GM18507 (cell line): ENCODE measurements at regions not wholly inside any gene's neighbourhood (a gene's known extent, or its start where the extent isn't known, plus 50 kb on each side); places are given as distances from the start of the nearest gene placed in this dataset.

Experiments used
- DNase-seq: peaks from one replicate; pipeline ENCODE4 v3.0.0; 2011; ENCODE audit warnings: low read depth; ENCODE audit not compliant: insufficient read length; ENCODE audit errors: extremely low spot score
- FAIRE-seq: peaks from 2 replicates; lab custom pipeline; 2011; peaks lifted over from hg19 to GRCh38; lab: Jason Lieb, UNC

DNA sequence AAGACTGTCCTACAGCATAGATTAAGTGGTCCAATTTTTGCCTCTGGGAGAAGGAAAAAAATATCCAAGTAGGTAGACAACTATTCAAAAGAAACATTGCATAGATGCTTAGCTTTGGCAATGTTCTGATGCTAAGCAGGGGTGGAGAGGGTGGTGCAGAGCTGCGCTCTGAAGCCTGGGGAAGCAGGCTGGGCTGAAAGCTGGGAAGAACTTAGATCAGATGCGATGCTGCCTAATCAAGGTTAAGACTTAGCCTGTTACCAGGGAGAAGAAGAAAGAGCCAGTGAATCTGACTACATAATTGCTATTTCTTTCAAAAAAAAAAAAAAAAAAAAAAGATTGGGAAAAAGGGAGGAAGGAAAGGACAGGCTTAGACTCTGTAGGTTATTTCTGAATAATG lies 89.0 kb upstream of the SCOC start:
- DNase-seq (no peak), FAIRE-seq (no peak)

DNA sequence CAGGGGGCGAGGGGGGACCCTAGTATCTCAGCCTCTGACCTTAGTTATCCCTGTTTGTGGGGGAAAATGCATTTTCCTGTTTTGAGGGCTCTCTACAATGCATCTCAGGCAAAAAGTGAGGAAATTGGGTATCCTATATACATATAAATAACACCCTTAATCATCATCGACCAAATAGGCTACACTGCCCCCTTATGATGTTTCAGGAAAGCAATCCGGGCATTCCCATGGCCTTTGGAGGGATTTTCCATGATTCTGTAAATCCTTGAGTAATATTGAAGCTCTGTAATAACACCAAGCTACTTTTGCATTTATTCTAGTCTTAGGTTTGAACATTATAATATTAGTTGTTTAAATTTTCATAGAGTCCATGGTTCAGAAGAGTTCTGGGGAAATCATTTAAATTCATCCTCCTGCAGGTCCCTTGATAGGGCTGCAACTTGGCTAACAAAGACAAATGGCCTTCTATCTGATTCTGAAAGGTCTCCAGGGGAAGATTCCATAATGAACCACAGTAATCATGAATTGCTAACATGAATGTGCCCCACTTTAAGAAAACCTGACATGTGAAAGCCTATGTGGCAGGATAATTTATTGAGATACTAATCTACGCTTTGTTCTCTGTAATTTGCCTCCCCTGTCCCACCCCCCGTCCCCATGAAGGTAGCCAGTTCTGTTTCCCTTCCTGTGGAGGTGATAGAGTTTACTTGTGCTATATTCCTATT lies 91.5 kb upstream of the SCOC start:
- DNase-seq (no peak), FAIRE-seq (no peak)

- FAIRE-seq: no peak
- no peak for DNase-seq
Observed at GRCh38 chr4:140277576-140277975, 95.9 kb upstream of the SCOC start.

GRCh38 chr4:140271553-140271952 lies 101.9 kb upstream of the SCOC start:
- FAIRE-seq: no peak
- DNase-seq: no peak

- FAIRE-seq: no peak
Observed at GRCh38 chr4:140269369-140269768, 104.1 kb upstream of the SCOC start.

DNA sequence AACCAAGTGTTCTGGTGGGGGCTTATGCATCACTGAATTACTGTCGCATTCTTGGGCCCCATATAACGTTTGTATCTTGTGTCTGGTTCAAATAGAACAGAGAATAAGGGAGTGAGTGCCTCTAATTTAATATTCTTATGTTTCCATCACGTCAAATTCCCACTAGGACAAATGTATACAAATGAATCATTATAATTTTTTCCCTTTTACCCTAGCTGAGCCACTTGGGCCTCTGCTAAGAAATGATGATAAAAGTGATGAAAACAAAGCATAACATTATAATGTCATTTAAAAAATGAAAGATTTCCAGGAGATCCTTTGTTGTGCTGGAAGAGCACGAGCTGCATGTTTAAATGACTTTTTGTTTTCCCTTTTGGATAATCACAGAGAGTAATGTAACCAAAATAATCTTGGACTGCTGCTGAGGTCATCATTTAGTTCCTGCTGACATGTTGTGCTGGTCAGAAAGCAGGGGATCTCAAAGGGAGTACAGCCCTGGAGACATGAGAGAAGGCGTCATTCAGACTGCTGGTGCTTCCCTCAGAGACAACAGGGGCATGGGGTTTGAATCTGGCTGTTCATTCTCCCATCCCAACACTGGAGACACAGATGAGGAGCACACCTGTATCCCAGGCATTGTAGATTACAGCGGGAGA lies 105.1 kb upstream of the SCOC start:
- DNase-seq: no peak
- FAIRE-seq: no peak

More at GRCh38 chr4:140269369-140269768, 104.1 kb upstream of the SCOC start:
- DNase-seq: no peak

- no peak for FAIRE-seq
- DNase-seq: no peak
Observed at GRCh38 chr4:140267576-140267975, 105.9 kb upstream of the SCOC start.

- DNase-seq (no peak), FAIRE-seq (no peak)
Observed at GRCh38 chr4:140266958-140267568, 106.4 kb upstream of the SCOC start.

DNA sequence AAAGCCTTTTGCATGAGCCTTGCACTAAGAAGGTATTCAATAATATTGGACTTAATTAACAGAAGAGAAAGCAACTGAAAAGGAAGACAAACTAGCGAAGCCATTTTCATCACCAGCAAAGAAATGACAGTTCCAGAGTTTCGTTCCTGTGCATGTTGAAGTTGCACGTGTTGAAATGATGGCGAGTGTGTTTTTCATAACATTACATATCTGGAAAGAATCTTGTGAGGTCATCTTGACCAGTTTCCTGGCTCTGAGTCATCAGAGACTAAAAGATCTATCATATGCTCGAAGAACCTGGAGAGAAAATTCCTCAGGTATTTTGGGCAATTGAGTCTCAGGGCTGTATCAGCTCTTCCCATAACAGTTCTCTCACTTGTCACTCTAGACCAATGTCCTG lies 106.2 kb upstream of the MAML3 start:
- DNase-seq (no peak), FAIRE-seq (no peak)

DNA sequence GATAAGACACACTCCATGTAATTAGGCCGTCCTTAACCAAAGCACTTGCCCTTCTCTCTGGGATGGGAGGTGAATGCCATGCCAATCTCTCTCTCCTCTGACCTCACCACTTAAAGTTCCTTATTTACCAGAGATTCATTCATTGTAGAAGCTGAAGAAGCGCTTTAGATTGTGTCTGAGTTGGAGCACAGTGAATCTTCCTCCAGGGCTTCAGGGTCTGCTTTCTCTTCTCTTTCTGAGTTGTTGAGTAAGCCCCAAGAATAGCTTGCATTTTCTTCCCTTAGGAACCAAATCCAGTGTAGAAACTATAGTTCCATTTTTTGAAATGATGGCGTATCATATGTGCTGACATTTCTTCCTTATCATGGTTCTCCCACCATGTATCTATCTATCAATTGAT lies 104.5 kb upstream of the MAML3 start:
- FAIRE-seq (no peak), DNase-seq (no peak)

GRCh38 chr4:140257461-140258305 lies 103.7 kb upstream of the MAML3 start:
- FAIRE-seq (no peak), DNase-seq (no peak)

- DNase-seq: no peak
- no peak for FAIRE-seq
Observed at GRCh38 chr4:140256941-140257340, 103.0 kb upstream of the MAML3 start.

DNA sequence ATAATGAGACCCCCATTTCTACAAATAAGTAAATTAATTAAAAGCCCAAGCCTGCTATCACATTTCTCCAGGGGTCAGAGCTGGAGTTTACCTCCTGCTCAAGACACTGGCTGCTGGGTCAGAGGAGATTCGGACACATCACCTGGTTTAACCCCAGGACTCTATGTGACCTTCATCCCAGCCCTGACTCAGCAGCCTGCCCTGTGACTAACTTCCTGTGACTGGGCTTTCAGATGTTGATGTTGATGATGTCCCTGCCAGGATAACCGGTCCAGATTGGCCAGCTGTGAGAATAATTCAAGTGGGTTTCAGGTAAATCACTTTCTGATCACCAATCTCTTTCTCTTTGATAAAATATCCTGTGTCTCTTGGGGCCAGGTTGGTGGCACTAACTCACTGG lies 102.4 kb upstream of the MAML3 start:
- FAIRE-seq (no peak), DNase-seq (no peak)

DNA sequence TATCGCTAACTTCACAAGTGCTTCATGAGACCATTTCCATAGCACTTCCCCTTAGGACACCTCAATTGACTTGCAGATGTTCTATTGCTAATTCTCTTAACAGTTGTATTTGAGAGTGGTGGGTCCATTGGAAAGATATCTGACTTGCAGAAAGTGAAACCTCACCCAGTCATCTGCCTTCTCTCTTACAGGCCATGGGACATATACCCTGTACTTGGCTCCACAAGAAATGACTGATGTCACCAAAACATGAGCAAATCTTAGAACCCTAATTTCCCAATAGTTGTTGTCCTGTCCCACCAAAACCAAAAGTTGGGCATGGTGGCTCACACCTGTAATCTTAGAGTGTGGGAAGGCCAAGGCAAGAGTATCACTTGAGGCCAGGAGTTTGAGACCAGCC lies 101.9 kb upstream of the MAML3 start:
- DNase-seq: no peak
- FAIRE-seq: no peak

- no peak for FAIRE-seq
- no peak for DNase-seq
Observed at GRCh38 chr4:140255467-140255866, 101.5 kb upstream of the MAML3 start.

GRCh38 chr4:140254651-140255299 lies 100.8 kb upstream of the MAML3 start:
- DNase-seq: no peak

DNA sequence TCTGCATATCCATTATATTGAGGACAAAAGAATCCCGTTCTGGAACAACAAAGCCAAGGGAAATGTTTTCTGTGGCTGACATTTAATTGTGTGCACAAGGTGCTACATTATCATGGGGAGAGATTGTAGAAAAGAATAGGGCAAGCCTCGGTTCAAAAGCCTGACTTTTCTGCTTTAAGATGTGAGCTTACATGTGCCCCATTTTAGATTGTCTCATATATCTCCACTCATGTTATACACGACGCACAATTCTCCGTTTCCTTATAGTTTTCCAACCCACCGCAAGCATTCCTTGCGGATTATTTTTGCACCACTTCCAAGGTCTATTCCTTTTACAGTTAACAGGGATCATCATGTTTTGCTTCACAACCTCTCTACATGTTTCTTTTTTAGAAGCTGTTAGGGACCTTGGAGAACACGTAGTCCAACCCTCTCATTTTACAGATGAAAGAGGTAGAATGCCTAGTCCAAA lies 99.6 kb upstream of the MAML3 start:
- DNase-seq (no peak), FAIRE-seq (no peak)

More at GRCh38 chr4:140254651-140255299, 100.8 kb upstream of the MAML3 start:
- FAIRE-seq: no peak

GRCh38 chr4:140252742-140253555 lies 99.0 kb upstream of the MAML3 start:
- FAIRE-seq (peak; percentile 64), DNase-seq (peak; percentile 30)
